CD4-positive, alpha-beta T cell treated with Interferon alpha-2 for 1 hour (primary cell): ENCODE measurements at regions not wholly inside any gene's neighbourhood (a gene's known extent, or its start where the extent isn't known, plus 50 kb on each side); places are given as distances from the start of the nearest gene placed in this dataset.
"Not testable (repeated sequence)": the region's sequence is repeated elsewhere in the genome, so short reads cannot be mapped to it uniquely, and the experiment has no call there.

Source experiments
- DNase-seq, 2 donors: peaks; one replicate each; pipeline ENCODE4 v3.0.0-alpha.2; 2020 to 2022

DNA sequence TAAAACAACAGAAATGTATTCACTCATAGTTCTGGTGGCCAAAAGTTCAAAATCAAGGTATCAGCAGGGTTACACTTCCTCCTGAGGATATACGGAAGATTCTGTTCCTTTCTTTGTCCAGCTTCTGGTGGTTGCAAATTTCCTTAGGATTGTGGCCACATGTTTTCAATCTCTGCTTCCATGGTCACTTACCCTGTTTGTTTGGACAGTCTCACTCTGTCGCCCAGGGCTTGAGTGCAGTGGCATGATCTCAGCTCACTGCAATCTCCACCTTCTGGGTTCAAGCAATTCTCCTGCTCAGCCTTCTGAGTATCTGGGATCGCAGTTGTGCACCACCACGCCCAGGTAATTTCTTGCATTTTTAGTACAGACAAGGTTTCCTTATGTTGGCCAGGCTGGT is 534.3 kb downstream of the KCNA4 start:
- no peak for DNase-seq

DNA sequence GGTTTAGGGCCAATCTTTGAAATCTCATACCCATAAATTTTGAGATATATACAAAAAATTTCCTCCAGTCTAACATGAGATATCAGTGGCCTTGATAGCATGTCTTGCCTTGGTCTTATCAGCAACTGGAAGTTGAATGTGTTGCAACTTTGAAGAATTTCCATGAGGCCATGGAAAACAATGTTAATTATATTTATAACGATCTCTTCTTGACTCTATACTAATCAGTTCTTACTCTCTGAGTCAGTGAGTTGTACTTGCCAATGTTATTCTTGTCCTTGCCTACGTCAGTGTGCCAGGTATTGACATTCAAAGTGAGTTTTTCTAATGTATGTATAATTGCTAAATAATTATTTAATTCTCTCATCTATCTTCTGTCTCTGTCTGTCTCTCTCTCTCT is 535.1 kb downstream of the KCNA4 start:
- no peak for DNase-seq

DNA sequence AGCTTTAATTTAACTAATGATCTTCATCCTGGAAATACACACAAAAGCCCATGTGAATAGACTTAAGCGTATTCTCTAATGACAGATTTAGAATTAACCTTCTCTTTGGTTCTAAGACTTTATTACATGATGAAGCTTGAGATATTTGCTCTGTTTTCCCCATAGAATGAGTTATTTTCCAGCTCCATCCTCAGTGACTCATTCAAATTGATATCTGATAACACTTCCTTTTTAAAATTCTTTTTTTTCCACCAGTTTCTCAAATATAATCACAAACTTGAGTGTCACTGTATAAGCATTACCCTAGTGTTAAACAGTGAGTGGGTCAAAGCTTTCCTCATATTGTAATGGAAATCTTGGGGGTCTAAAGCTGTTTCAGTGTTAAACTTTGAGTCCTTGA is 535.8 kb downstream of the KCNA4 start:
- DNase-seq: no peak

DNA sequence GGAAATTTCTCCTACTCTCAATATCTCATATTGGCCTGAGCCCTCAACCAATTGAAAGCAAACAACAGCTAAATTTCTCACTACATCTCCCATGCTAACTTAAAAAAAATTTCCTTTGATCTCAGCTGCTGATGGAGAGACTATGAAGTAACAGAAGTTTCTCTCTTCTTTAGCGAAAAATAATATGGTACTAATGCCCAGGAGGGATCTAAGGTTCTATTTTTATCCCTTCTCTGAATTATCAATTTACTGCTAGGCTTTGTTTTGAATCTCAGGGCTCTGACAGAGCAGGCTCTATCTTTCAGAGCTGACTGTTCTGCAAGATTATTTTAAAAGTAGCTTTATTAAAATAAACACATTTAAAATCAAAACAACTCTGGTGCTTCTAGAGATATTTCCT is 558.6 kb downstream of the KCNA4 start:
- no peak for DNase-seq

DNA sequence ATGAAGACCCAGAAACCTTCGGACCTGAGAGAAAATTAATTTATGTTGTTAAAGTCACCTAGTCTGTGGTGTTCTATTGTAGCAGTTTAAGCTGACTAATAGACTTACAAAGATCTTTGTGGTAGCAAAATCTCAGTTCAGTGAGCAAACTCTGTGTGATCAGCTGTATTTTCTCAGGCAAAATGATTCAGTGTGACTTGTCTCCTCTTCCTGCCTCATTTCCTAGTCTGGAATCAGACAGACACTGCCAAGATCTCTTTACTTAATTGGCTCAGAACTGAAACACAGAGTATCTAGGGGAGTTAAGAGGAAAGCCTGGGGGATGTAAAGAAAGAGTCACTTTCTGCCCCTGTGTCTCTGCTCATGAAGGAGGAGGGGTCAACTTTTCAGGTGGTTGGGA is 564.7 kb downstream of the KCNA4 start:
- DNase-seq: no peak

DNA sequence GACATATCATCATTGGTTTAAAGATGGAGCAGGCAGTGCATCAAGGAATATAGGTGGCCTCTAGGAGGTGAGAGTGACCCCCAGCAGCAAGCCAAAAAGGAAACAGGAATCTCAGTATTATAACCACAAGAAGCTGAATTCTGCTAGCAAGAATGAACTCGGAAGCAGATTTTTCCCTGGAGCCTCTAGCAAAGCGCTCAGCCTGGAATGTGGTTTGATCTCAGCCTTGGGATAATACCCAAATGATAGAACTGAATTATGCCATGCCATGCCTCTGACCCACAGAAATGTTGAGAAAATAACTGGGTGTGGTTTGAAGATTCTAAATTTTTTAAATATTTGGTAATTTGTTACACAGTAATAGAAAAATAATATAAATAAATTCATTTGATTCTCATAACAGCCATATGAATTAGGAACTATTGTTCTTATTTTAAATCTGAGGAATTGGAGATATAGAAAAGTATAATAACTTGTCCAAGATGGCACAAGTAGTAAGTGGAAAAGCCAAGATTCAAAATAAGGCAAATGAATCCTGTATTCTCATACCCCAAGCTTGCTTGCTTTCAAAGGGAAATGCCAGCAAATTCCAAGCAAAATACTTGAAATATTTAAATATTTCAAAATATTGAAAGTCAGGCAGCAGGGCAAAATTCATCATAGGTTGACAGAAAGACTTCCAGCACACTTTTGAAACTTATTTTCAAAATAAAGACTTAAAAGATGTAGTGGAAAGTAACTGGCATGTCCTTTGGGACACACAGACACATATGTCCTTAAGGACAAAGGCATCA is 567.4 kb downstream of the KCNA4 start:
- no peak for DNase-seq

DNA sequence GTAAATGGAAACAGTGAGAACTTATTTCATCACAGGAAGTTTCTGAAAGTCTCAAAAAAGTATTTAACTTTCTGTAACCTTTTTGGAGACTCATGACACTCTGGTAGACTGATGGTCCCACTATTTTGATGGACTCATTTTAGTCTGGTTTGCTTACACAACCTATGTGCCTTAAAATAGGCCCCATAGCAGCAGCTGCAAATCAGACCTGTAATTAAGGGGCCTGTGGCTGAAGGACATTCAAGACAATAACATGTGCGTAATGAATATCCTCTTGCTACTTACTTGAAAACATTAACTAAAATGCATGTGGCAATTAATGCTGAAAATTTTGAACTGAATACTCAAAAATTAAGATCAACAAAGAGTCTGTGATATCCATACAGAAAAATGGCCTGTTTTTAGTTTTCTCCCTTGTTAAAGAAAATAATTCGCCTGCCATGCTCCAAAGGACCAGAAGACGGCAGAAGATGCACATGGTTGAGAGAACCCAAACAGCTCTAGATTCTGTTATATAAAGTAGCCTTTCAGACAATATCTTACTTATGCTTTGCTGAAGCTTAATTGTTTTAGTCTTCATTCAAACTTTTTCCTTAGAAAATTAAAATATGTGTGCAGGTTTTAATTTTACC is 568.5 kb downstream of the KCNA4 start:
- DNase-seq: no peak

DNA sequence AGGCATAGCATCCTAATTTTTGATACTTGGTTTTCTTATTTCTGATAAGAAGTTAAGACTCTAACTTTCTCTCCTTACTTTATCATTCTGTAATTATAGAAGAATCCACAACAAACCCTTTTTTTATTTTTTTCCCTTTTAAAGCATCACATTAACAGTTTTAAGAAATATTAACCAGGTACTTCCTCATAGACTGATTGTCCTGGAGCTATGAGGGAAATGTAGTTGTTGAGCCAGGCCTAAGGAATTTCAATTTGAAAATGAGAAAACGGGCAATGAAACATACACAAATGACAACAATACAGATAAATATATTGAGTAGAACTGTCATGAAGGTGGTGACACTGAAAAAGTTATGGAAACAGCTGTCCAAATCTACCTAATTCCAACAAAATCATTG is 569.0 kb downstream of the KCNA4 start:
- DNase-seq: no peak

DNA sequence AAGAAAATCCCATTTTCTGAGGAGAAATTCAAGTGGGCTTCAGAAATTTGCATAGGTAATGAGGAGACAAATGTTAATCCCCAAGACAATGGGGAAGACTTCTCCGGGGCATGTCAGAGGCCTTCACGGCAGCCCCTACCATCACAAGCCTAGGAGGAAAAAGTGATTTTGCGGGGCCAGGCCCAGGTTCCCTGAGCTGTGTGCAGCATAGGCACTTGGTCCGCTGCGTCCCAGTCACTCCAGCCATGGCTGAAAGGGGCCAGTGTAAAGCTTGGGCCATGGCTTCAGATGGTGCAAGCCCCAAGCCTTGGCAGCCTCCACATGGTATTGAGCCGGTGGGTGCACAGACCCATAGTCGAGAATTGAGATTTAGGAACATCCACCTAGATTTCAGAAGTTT is 570.7 kb downstream of the KCNA4 start:
- DNase-seq: no peak

DNA sequence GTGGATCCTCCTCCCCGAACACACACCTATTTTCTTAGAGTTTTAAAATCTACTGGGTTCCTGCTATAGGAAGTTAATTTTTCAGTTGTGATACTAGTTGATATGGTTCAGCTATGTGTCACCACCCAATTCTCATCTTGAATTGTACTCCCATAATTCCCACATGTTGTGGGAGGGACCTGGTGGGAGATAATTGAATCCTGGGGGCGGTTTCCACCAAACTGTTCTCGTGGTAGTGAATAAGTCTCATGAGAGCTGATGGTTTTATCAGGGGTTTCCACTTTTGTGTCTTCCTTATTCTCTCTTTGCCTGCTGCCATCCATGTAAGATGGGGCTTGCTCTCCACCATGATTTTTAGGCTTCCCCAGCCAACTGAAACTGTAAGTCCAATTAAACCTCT is 571.6 kb downstream of the KCNA4 start:
- not testable (repeated sequence) for DNase-seq

DNA sequence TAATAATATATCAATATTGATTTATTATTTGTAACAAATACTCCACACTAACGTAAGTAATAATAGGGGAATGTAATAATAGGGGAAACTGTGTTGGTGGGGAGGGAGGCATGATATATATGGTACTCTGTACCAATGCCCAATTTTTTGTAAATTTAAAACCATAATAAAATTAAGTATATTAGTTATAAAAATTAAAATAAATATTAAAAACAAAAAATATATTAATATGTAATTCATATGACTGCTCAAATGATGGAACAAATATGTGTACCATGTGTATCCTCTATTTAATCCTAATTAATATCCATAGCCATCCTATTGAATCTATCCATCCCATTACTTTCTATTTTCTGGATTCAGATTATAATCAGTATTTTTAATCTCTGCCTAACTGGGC is 578.0 kb downstream of the KCNA4 start:
- DNase-seq: no peak

DNA sequence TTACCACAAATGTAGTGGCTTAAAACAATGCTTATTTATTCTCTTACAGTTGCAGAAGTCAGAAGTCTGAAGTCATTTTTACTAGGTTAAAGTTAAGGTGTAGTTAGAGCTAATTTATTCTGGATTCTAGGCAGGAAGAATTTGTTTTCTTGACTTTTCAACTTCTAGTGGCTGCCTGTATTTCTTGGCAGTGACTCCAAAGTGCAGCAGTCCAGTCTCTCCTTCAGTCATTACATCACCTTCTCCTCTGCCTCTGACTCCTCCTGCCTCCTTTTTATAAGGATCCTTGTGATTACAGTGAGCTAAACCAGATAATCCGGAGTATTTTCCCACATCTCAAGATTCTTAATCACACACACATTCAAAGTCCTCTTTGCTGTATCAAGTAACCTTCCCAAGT is 581.4 kb downstream of the KCNA4 start:
- no peak for DNase-seq

DNA sequence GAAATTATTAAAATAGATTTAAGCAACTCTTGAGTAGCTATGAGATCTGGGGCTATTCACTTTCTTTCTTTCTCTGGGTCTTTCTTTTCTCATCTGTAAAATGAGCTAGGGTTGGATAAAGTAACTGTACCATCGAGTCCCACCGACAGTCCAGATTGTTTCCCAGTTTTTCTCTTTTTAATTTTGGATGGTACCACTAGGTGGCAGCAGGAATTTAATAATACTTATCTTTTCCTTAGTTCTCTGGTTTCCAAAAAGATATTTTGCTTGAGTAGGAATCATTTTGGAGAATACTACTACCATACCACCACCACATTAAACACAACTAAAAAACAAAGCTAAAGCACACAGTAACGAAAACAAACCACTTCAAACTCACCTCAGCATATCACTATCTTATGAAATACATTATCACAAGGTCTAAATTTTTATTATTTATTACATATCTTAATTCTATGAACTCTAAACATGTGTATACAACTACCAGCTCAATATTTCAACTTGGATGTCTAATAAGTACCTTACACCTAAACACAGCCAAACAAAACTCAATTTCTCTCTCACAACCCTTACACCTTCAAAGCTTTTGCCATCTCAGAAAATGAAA is 584.0 kb downstream of the KCNA4 start:
- no peak for DNase-seq

DNA sequence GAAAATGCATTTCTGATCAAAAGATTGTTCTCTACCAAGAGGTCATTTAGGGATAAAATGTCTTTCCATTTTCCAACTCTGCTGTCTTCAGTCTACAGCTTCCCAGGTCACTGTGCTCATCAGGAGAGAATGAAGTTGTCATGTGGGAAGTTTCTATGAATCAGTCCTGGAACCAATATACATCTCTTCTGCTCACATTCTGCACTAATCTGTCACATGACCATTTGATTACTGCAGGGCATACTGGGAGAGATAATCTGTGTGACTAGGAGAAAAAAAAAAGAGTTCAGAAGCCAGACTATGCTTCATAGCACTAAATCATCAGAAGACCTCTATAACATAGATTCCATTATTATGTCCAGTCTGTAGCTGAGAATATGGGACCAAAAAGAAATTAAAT is 611.5 kb downstream of the KCNA4 start:
- DNase-seq: no peak

DNA sequence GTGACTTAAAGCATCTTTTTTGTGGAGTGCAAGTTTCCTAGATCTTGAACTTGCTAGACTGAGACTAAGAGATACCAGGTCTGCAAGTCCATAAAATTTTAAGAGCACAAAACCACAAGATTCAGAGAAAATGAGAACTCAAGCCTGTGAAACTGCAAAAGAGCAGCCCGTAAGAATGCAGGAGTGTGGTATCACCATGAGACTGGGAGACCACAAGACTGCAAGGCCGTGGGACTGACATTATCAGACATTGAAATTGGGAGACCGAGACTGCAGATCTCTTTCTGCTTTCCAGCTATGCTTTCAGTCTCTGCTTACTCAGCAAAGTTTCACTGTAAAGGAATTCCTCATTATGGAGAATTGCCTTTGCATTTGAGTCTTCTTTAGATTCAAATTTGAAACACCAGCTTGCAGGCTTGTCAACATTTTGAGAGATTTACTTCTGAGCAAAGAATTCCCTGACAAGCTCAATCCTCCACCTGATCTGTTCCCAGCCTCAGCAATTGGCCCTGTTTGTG is 621.2 kb downstream of the KCNA4 start:
- no peak for DNase-seq

DNA sequence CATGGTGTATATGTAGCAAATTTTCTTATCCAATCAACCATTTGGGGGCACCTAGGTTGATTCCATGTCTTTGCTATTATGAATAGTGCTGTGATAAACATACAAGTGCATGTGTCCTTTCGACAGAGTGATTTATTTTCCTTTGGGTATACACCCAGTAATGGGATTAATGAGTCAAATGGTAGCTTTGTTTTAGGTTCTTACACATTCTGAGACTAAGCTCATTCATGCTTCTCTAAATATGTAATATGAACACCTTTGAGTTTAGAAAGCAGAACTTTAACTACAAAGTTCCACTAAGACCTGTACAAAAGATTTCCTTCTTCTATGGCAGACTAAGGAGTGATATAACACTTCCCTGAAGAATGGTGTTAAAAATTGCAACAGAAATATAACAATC is 627.0 kb downstream of the KCNA4 start:
- no peak for DNase-seq

DNA sequence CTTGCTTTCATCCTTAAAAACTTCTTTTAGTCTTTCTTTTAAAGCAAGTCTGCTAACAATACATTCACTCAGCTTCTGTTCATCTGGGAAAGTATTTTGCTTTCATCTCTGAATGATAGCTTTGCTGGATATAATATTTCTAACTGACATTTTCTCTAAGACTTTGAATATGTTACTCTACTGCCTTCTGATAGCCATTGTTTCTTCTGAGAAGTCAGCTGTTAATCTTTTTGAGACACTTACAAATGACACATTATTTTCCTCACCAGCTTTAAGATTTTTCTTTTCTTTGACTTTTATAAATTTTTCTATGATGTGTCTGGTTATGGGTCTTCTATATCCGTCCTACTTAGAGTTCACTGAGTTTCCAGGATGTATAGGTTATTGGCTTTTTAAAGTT is 643.1 kb downstream of the KCNA4 start:
- DNase-seq: no peak

DNA sequence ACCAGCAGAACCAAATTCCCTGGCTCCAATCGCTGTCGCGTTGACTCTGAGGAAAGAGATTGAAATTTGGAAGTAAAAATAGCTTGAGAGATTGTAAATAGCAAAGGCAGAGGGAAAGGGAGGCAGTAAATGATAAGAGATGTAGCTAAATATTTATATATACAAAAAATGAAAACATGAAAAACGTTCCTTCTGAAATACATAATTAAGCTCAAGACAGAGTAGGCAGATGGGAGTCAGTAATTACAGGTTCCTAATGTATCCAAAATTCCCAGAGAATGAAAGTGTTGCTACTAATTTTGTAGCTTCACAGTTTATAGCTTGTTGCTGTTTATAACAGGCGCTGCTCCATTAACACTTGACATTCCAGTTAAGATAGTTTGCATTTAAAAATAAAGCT is 648.7 kb downstream of the KCNA4 start:
- DNase-seq: no peak

DNA sequence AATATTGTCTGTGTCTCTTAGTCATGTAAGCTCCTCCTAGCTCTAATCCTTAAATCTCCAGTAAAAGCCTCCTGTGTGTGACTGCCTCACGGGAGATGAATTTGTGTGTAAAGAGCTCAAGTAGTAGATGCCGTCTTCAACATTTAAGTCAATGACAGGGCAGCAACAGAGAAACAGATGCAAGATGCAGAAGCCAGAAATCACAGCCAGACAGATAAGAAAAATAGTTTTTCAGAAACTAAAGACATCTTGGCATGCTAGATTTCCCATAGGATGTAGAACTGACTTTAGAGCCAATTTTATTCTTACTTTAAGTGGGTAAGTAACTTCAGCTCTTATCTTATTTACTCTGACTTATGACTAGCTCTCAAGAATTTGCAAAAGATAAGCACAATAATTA is 652.8 kb downstream of the KCNA4 start:
- no peak for DNase-seq

DNA sequence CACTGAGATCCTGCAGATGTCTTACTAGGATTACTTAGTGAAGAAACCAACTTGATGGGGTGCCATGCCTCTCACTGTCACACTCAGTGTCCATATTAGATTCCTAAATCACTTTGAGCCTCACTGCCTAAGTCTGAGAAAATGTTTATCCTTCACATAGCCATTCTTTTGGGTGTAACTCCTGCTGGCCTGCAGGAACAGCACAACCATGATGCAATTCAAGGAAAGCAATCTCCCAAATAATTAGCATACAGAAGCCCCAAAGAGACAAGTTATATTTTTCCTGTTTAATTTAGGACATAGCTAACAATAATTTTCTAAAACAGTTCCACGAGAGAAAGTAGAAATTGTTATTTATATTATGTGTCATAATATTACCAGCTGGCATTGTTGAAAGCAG is 655.5 kb downstream of the KCNA4 start:
- DNase-seq: no peak

DNA sequence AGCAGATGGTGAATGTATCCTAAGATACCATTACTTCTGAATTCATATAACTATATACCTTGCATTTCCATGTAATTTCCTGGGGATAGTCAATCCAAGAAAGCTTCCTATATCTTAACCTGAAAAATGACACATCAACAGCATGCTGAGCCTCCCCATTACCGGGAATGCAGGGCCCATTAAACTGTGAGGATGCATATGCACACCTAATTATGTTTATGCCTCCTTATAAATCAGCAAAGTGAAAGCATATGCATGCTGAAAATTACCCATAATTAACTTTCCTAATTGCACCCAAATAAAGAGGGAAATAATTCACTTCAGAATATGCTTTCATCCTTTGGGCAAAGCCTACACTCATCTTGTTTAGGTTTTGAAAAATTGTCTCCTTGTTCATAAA is 663.0 kb downstream of the KCNA4 start:
- no peak for DNase-seq

DNA sequence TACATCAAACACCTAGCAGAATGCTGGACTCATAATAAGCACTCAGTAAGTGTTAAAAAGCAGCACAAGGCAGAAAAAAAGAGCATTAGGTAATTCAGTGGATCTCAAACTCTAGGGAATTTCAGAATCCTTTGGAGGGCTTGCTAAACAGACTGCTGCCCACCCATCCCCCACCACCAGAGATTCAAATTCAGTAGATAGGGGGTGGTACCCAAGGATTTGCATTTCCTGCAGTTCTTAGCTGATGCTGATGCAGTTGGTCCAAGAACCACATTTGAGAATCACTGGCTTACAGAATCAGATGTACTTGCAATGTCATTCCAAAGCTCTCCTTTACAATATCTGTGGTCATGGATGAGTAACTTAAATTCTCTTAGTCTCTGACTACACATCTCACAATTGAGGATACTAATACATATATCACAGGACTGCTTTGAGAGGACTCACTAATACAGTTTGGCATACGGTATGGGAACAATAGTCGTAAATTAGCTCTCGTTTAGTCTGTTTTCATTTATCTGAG is 664.5 kb downstream of the KCNA4 start:
- DNase-seq: no peak

DNA sequence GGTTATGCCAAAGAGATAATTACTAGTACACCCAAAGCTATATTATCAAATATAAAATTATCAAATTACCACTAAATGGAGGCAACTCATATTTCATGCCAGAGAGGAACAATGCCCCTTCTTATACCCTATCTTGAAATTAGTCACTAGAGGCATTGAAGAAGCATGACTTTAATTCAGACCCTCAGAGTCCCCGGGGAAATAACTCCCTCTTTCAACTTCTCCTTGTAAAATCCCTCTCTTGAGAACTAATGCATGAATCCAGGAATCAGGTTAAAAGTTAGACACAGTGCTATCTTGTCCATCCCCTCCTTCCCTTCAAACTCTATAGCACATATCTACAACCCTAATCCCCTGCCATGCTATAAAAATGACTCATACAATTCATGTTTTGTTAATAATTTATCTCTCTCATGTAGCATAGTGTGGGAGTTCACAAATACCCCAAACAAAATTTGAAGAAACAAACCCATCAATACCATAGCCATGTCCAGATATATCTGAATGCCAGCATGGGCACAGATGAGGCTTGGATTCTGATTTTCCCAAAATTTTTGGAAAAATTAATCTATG is 665.4 kb downstream of the KCNA4 start:
- no peak for DNase-seq
